Chondrocyte (in vitro differentiated cells): ENCODE measurements at regions not wholly inside any gene's neighbourhood (a gene's known extent, or its start where the extent isn't known, plus 50 kb on each side); places are given as distances from the start of the nearest gene placed in this dataset.

Experiments used
- DNase-seq: peaks from one replicate; pipeline ENCODE4 v3.0.0; 2021; ENCODE audit warnings: mixed read lengths, low spot score
- H3K27ac Mint-ChIP-seq: one replicate; pipeline ENCODE4 v1.8.0; 2021; ENCODE audit warnings: mild to moderate bottlenecking, moderate library complexity, mixed read lengths; ENCODE audit not compliant: unreplicated experiment
- H3K27me3 Mint-ChIP-seq: 2 replicates; pipeline ENCODE4 v1.8.0; 2021; ENCODE audit warnings: low read depth, mixed read lengths
- H3K36me3 Mint-ChIP-seq: 2 replicates; pipeline ENCODE4 v1.8.0; 2021; ENCODE audit warnings: low read depth, mixed read lengths
- H3K4me1 Mint-ChIP-seq: 2 replicates; pipeline ENCODE4 v1.8.0; 2021; ENCODE audit warnings: low read depth, mild to moderate bottlenecking, mixed read lengths
- H3K4me3 Mint-ChIP-seq: one replicate; pipeline ENCODE4 v1.8.0; 2021; ENCODE audit warnings: mild to moderate bottlenecking, moderate library complexity, mixed read lengths; ENCODE audit not compliant: unreplicated experiment
- H3K9me3 Mint-ChIP-seq: 2 replicates; pipeline ENCODE4 v1.8.0; 2021; ENCODE audit warnings: low read depth, mixed read lengths
- CTCF ChIP-seq: fragments of 200-600 bp; sonication (generic); IDR thresholded peaks from 2 replicates; pipeline ENCODE4 v1.5.0; 2021; ENCODE audit warnings: antibody characterized with exemption, mild to moderate bottlenecking, moderate library complexity

GRCh38 chr10:129381741-129382140 lies 85.3 kb upstream of the MGMT start:
- Mint-ChIP-seq H3K36me3 (no peaks in the 10 kb centered on the region), H3K9me3 (peaks cover 10% of the 10 kb centered on the region), H3K27ac (no peak overlapping the region), H3K27me3 (no peaks in the 10 kb centered on the region), H3K4me3 (no peak overlapping the region), H3K4me1 (no peaks in the 10 kb centered on the region)
- TF ChIP-seq CTCF, result no peak
- no peak for DNase-seq

GRCh38 chr10:129382401-129382800 lies 84.6 kb upstream of the MGMT start:
- Mint-ChIP-seq H3K27me3 (no peaks in the 10 kb centered on the region), H3K36me3 (no peaks in the 10 kb centered on the region), H3K4me3 (no peak overlapping the region), H3K9me3 (peaks cover 10% of the 10 kb centered on the region), H3K27ac (no peak overlapping the region), H3K4me1 (no peaks in the 10 kb centered on the region)
- no peak for DNase-seq
- no peak for TF ChIP-seq CTCF

GRCh38 chr10:129383651-129384050 lies 83.4 kb upstream of the MGMT start:
- Mint-ChIP-seq H3K4me1 (no peaks in the 10 kb centered on the region), H3K4me3 (no peak overlapping the region), H3K36me3 (no peaks in the 10 kb centered on the region), H3K27ac (no peak overlapping the region), H3K27me3 (no peaks in the 10 kb centered on the region), H3K9me3 (peaks cover 6% of the 10 kb centered on the region)
- no peak for DNase-seq
- TF ChIP-seq CTCF, result no peak

GRCh38 chr10:129385600-129385999 lies 81.4 kb upstream of the MGMT start:
- Mint-ChIP-seq H3K27me3 (no peaks in the 10 kb centered on the region), H3K4me3 (no peak overlapping the region), H3K27ac (no peak overlapping the region), H3K4me1 (no peaks in the 10 kb centered on the region), H3K36me3 (no peaks in the 10 kb centered on the region), H3K9me3 (peaks cover 5% of the 10 kb centered on the region)
- DNase-seq, result no peak
- TF ChIP-seq CTCF, result no peak

- Mint-ChIP-seq H3K4me1 (no peaks in the 10 kb centered on the region), H3K27me3 (no peaks in the 10 kb centered on the region), H3K4me3 (no peak overlapping the region), H3K9me3 (peaks cover 5% of the 10 kb centered on the region), H3K27ac (no peak overlapping the region), H3K36me3 (no peaks in the 10 kb centered on the region)
- no peak for DNase-seq
- no peak for TF ChIP-seq CTCF
Measured at GRCh38 chr10:129386415-129387257, 80.4 kb upstream of the MGMT start.
